ENCODE measurements at regions not wholly inside any gene's neighbourhood (a gene's known extent, or its start where the extent isn't known, plus 50 kb on each side); places are given as distances from the start of the nearest gene placed in this dataset.
"Not testable (repeated sequence)": the region's sequence is repeated elsewhere in the genome, so short reads cannot be mapped to it uniquely, and the experiment has no call there.

DNA sequence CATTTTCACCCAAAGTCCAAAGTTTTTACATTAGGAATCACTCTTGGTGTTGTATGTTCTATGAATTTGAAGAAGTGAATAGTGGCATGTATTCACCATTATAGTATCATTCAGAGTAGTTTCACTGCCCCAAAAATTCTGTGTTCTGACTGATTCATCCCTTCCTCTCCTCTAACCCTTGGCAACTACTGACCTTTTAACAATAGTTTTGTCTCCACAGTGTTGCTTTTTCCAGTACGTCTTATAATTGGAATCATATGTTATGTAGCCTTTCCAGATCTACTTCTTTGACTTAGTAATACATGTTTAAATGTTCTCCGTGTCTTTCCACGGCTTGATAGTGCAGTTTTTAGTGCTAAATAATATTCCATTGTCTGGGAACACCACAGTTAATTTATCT lies 379.0 kb upstream of the SGO1 start:
- in situ Hi-C loops (cut with MboI; ENCODE audit: low sequenced_read_pairs, unreplicated experiment): no loop called here
- DNase-seq (ENCODE audit: low spot score): no peak
- no peak for TF ChIP-seq CTCF (IDR thresholded peaks at IDR 0.05; ENCODE audit: borderline replicate concordance, control extremely low read depth, extremely low read depth, insufficient read depth, missing control alignments)

DNA sequence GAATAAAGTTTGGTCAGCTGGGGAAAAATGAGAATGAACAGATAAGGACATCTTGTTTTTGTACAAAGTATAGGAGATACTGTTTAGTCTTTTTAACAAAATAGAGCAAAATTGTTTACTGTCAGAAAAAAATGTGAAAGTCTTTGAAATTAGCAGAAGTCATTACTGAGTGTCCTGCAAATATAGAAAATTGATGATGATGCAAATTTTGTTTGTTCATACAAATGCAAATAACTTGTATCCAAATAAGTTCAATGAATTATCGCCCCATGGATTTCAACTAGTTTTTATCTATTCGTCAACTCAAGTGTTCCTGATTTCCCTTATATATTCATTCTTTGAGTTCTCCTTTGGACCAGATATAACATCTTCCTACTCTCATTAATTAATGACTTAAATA lies 378.0 kb upstream of the SGO1 start:
- DNase-seq (ENCODE audit: low spot score): no peak
- in situ Hi-C loops (cut with MboI; ENCODE audit: low sequenced_read_pairs, unreplicated experiment): no loop called here
- TF ChIP-seq CTCF (IDR thresholded peaks at IDR 0.05; ENCODE audit: borderline replicate concordance, control extremely low read depth, extremely low read depth, insufficient read depth, missing control alignments): no peak

- no peak for DNase-seq (ENCODE audit: low spot score)
- in situ Hi-C loops (cut with MboI; ENCODE audit: low sequenced_read_pairs, unreplicated experiment): no loop called here
- TF ChIP-seq CTCF (IDR thresholded peaks at IDR 0.05; ENCODE audit: borderline replicate concordance, control extremely low read depth, extremely low read depth, insufficient read depth, missing control alignments): no peak
These were observed 377.2 kb upstream of the SGO1 start for GRCh38 chr3:20563251-20563650.

- DNase-seq (ENCODE audit: low spot score): no peak
- TF ChIP-seq CTCF (IDR thresholded peaks at IDR 0.05; ENCODE audit: borderline replicate concordance, control extremely low read depth, extremely low read depth, insufficient read depth, missing control alignments): no peak
- in situ Hi-C loops (cut with MboI; ENCODE audit: low sequenced_read_pairs, unreplicated experiment): no loop called here
These were observed 375.2 kb upstream of the SGO1 start for GRCh38 chr3:20561166-20561565.

DNA sequence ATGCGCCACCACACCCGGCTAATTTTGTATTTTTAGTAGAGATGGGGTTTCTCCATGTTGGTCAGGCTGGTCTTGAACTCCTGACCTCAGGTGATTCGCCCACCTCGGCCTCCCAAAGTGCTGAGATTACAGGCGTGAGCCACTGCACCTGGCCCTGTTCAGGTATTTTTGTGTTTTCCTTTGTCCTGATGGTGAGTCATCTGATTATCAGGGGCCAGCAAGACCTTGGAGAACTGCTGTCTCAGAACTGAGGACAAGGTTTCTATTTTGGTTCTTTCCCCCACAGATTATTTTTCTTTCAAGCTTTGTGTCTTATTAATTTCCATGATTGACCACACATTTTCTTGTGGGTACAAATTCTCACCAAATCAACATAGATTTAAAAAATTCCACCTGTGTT lies 374.4 kb upstream of the SGO1 start:
- DNase-seq (ENCODE audit: low spot score); in situ Hi-C loops (cut with MboI; ENCODE audit: low sequenced_read_pairs, unreplicated experiment): not testable (repeated sequence)

- no peak for DNase-seq (ENCODE audit: low spot score)
- in situ Hi-C loops (cut with MboI; ENCODE audit: low sequenced_read_pairs, unreplicated experiment): no loop called here
- TF ChIP-seq CTCF (IDR thresholded peaks at IDR 0.05; ENCODE audit: borderline replicate concordance, control extremely low read depth, extremely low read depth, insufficient read depth, missing control alignments): no peak
These were observed 372.2 kb upstream of the SGO1 start for GRCh38 chr3:20558161-20558560.

- no peak for DNase-seq (ENCODE audit: low spot score)
- in situ Hi-C loops (cut with MboI; ENCODE audit: low sequenced_read_pairs, unreplicated experiment): no loop called here
- TF ChIP-seq CTCF (IDR thresholded peaks at IDR 0.05; ENCODE audit: borderline replicate concordance, control extremely low read depth, extremely low read depth, insufficient read depth, missing control alignments): no peak
These were observed 370.7 kb upstream of the SGO1 start for GRCh38 chr3:20556661-20557060.

Measured in GM13976 (cell line).